ENCODE measurements at regions not wholly inside any gene's neighbourhood (a gene's known extent, or its start where the extent isn't known, plus 50 kb on each side); places are given as distances from the start of the nearest gene placed in this dataset.

- Histone ChIP-seq H3K27me3 (ENCODE audit: control insufficient read depth in 4 of 4, insufficient read depth in 4 of 4, low read length in 3 of 4) (no peaks in the 10 kb centered on the region), H3K9ac (ENCODE audit: low read depth in 1 of 2, low read length in 2 of 2) (no peak overlapping the region), H3K4me1 (ENCODE audit: control insufficient read depth in 4 of 4, insufficient read depth in 4 of 4, low read length in 3 of 4) (no peaks in the 10 kb centered on the region), H3K9me3 (ENCODE audit: control insufficient read depth in 4 of 4, low read length in 3 of 4) (no peaks in the 10 kb centered on the region), H3K36me3 (ENCODE audit: control insufficient read depth in 4 of 4, insufficient read depth in 3 of 4, low read depth in 1 of 4, low read length in 3 of 4) (no peaks in the 10 kb centered on the region), H3K4me3 (ENCODE audit: low read depth in 1 of 3, low read length in 3 of 3) (no peak overlapping the region), H3K27ac (ENCODE audit: low read depth in 1 of 2, low read length in 2 of 2) (no peak overlapping the region)
- TF ChIP-seq JUND (IDR thresholded peaks at IDR 0.05): no peak
- no peak for TF ChIP-seq HNF4G (IDR thresholded peaks at IDR 0.05)
- TF ChIP-seq YY1 (IDR thresholded peaks at IDR 0.05): no peak
- TF ChIP-seq GABPA (IDR thresholded peaks at IDR 0.05 in 1 of 2, conservative IDR thresholded peaks at IDR 0.05 in 1 of 2): no peak
- TF ChIP-seq FOXA2 (IDR thresholded peaks at IDR 0.05): no peak
- DNase-seq (ENCODE audit: low spot score): no peak
- WGBS: 72% methylated on average over 9 of the region's 9 CpGs
Measured at GRCh38 chr10:10479465-10479864, 538.2 kb upstream of the CELF2 start.

DNA sequence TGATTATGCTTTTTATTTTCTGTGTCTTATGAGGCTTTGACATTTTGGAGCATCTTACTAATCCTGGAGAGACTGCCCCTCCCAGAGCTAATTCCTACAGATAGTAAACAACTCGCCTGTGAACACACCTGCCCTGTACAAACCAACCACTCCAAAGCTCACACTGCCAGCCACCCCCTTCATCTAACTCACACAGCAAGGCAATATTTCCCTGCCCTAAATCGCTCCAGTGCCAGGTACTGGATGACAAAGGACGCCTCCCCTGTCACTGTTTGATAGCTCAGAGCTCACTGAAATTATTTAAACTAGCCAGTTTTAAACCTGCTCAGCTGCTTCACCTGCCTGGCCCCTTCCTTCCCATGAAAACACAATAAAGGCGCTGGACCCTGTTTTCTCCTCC lies 535.1 kb upstream of the CELF2 start:
- Histone ChIP-seq H3K4me3 (ENCODE audit: low read depth in 1 of 3, low read length in 3 of 3) (no peak overlapping the region), H3K36me3 (ENCODE audit: control insufficient read depth in 4 of 4, insufficient read depth in 3 of 4, low read depth in 1 of 4, low read length in 3 of 4) (no peaks in the 10 kb centered on the region), H3K27ac (ENCODE audit: low read depth in 1 of 2, low read length in 2 of 2) (no peak overlapping the region), H3K27me3 (ENCODE audit: control insufficient read depth in 4 of 4, insufficient read depth in 4 of 4, low read length in 3 of 4) (no peaks in the 10 kb centered on the region), H3K9me3 (ENCODE audit: control insufficient read depth in 4 of 4, low read length in 3 of 4) (no peaks in the 10 kb centered on the region), H3K9ac (ENCODE audit: low read depth in 1 of 2, low read length in 2 of 2) (no peak overlapping the region), H3K4me1 (ENCODE audit: control insufficient read depth in 4 of 4, insufficient read depth in 4 of 4, low read length in 3 of 4) (no peaks in the 10 kb centered on the region)
- TF ChIP-seq, protein P1, sequence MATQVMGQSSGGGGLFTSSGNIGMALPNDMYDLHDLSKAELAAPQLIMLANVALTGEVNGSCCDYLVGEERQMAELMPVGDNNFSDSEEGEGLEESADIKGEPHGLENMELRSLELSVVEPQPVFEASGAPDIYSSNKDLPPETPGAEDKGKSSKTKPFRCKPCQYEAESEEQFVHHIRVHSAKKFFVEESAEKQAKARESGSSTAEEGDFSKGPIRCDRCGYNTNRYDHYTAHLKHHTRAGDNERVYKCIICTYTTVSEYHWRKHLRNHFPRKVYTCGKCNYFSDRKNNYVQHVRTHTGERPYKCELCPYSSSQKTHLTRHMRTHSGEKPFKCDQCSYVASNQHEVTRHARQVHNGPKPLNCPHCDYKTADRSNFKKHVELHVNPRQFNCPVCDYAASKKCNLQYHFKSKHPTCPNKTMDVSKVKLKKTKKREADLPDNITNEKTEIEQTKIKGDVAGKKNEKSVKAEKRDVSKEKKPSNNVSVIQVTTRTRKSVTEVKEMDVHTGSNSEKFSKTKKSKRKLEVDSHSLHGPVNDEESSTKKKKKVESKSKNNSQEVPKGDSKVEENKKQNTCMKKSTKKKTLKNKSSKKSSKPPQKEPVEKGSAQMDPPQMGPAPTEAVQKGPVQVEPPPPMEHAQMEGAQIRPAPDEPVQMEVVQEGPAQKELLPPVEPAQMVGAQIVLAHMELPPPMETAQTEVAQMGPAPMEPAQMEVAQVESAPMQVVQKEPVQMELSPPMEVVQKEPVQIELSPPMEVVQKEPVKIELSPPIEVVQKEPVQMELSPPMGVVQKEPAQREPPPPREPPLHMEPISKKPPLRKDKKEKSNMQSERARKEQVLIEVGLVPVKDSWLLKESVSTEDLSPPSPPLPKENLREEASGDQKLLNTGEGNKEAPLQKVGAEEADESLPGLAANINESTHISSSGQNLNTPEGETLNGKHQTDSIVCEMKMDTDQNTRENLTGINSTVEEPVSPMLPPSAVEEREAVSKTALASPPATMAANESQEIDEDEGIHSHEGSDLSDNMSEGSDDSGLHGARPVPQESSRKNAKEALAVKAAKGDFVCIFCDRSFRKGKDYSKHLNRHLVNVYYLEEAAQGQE (IDR thresholded peaks at IDR 0.05): no peak
- TF ChIP-seq ZBTB33 (IDR thresholded peaks at IDR 0.05) (no peak), JUND (IDR thresholded peaks at IDR 0.05) (no peak), HNF4A (conservative IDR thresholded peaks at IDR 0.05) (no peak), HNF4G (IDR thresholded peaks at IDR 0.05) (no peak), FOXA2 (IDR thresholded peaks at IDR 0.05) (no peak), EGR1 (IDR thresholded peaks at IDR 0.05; ENCODE audit: low read depth in 2 of 2) (no peak)
- 32% methylated on average over 4 of the region's 4 CpGs for WGBS
- no peak for DNase-seq (ENCODE audit: low spot score)

- no peak overlapping the region for H3K9ac ChIP-seq (ENCODE audit: low read depth in 1 of 2, low read length in 2 of 2)
- no peaks in the 10 kb centered on the region for H3K4me1 ChIP-seq (ENCODE audit: control insufficient read depth in 4 of 4, insufficient read depth in 4 of 4, low read length in 3 of 4)
- no peak overlapping the region for H3K27ac ChIP-seq (ENCODE audit: low read depth in 1 of 2, low read length in 2 of 2)
- DNase-seq (ENCODE audit: low spot score): no peak
- H3K9me3 ChIP-seq (ENCODE audit: control insufficient read depth in 4 of 4, low read length in 3 of 4): no peaks in the 10 kb centered on the region
- no peaks in the 10 kb centered on the region for H3K27me3 ChIP-seq (ENCODE audit: control insufficient read depth in 4 of 4, insufficient read depth in 4 of 4, low read length in 3 of 4)
- WGBS: 78% methylated on average over 3 of the region's 3 CpGs
- no peaks in the 10 kb centered on the region for H3K36me3 ChIP-seq (ENCODE audit: control insufficient read depth in 4 of 4, insufficient read depth in 3 of 4, low read depth in 1 of 4, low read length in 3 of 4)
- H3K4me3 ChIP-seq (ENCODE audit: low read depth in 1 of 3, low read length in 3 of 3): no peak overlapping the region
- no peak for TF ChIP-seq JUND (IDR thresholded peaks at IDR 0.05)
- TF ChIP-seq TAF1 (conservative IDR thresholded peaks at IDR 0.05): no peak
- TF ChIP-seq, protein P2, sequence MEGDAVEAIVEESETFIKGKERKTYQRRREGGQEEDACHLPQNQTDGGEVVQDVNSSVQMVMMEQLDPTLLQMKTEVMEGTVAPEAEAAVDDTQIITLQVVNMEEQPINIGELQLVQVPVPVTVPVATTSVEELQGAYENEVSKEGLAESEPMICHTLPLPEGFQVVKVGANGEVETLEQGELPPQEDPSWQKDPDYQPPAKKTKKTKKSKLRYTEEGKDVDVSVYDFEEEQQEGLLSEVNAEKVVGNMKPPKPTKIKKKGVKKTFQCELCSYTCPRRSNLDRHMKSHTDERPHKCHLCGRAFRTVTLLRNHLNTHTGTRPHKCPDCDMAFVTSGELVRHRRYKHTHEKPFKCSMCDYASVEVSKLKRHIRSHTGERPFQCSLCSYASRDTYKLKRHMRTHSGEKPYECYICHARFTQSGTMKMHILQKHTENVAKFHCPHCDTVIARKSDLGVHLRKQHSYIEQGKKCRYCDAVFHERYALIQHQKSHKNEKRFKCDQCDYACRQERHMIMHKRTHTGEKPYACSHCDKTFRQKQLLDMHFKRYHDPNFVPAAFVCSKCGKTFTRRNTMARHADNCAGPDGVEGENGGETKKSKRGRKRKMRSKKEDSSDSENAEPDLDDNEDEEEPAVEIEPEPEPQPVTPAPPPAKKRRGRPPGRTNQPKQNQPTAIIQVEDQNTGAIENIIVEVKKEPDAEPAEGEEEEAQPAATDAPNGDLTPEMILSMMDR (IDR thresholded peaks at IDR 0.05; ENCODE audit: low read depth, low read length, missing input control): no peak
- TF ChIP-seq, protein P1 (IDR thresholded peaks at IDR 0.05): no peak
- TF ChIP-seq, protein P3, sequence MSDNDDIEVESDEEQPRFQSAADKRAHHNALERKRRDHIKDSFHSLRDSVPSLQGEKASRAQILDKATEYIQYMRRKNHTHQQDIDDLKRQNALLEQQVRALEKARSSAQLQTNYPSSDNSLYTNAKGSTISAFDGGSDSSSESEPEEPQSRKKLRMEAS (IDR thresholded peaks at IDR 0.05): no peak
- TF ChIP-seq, protein P4, sequence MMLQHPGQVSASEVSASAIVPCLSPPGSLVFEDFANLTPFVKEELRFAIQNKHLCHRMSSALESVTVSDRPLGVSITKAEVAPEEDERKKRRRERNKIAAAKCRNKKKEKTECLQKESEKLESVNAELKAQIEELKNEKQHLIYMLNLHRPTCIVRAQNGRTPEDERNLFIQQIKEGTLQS (IDR thresholded peaks at IDR 0.05): no peak
- TF ChIP-seq FOXA1 (IDR thresholded peaks at IDR 0.05): no peak
- no peak for TF ChIP-seq SP1 (IDR thresholded peaks at IDR 0.05)
- TF ChIP-seq YY1 (IDR thresholded peaks at IDR 0.05): no peak
- TF ChIP-seq FOXA2 (IDR thresholded peaks at IDR 0.05): no peak
- TF ChIP-seq RAD21 (IDR thresholded peaks at IDR 0.05): no peak
- no peak for TF ChIP-seq HNF4G (IDR thresholded peaks at IDR 0.05)
- no peak for TF ChIP-seq EGR1 (IDR thresholded peaks at IDR 0.05; ENCODE audit: low read depth in 2 of 2)
- TF ChIP-seq GABPA (IDR thresholded peaks at IDR 0.05 in 1 of 2, conservative IDR thresholded peaks at IDR 0.05 in 1 of 2): no peak
- no peak for TF ChIP-seq RXRA (IDR thresholded peaks at IDR 0.05)
Measured at GRCh38 chr10:10489076-10489475, 528.6 kb upstream of the CELF2 start.
